ENCODE measurements at regions not wholly inside any gene's neighbourhood (a gene's known extent, or its start where the extent isn't known, plus 50 kb on each side); places are given as distances from the start of the nearest gene placed in this dataset.
A peak's percentile ranks its signal among the peaks of the same experiment; 100 is the strongest.
"Not testable (repeated sequence)": the region's sequence is repeated elsewhere in the genome, so short reads cannot be mapped to it uniquely, and the experiment has no call there.

DNA sequence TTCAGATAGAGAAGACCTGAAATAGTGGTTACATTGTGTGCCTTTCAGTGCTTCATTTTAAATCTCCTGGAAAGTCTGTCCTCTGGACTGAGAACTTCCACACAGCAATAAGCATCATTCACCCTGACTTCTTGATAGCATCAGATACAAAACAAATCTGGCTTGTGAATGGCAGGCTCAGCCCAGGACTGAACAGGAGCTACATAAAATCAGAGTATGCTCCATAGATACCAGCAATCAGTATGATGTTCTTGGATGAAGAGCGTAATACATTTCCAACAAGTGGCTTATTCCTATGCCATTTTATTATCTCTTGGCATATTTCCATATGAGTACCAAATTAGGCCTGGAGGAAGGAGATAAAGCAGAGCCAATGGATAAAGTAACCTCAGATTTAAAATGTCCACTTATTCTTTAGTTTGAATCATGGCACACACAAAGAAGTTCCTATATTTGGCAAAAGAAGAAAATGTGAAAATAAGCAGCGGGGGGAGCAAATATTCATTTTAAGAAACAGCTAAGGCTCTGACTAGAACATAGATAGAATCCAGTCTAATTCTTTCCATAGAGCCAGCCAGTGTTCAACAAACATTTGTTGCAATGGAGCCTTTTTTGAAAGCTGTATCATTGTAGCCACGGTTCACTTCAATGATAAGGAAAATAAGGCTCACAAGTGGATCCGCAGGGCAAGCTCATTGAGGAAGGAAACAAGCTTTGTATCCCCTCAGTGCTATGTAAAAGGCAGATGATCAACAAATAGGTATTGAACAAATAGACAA, 230.8 kb upstream of the CHAC2 start:
- DNase-seq: no peak

DNA sequence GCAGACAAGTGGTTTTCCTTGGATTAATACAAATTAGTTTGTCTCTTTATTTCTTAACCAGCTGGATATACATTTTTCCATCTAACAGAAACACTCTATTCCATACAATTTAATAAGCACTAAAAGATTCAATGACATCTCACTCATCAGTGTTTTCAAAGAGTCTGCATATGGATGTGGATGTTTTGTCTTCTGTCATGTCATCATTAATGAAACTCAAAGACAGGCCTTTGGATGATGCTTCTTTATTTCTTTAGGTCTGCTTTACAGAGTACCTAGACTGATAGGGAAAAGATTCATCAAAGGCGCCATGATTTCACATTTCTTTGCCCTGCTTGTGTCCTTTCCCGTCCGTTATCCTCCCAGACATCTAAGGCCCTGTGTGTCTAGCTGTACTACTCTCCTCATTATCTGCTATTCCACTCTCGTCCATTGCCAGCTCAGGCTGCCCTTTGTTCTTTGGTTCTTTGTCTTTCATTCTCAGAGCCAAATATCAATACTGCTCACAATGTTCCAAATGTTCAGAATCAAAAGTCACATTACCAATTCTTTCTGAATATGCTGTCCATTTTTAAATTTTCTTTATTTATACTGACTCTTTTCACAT, 232.3 kb upstream of the CHAC2 start:
- DNase-seq: no peak

DNA sequence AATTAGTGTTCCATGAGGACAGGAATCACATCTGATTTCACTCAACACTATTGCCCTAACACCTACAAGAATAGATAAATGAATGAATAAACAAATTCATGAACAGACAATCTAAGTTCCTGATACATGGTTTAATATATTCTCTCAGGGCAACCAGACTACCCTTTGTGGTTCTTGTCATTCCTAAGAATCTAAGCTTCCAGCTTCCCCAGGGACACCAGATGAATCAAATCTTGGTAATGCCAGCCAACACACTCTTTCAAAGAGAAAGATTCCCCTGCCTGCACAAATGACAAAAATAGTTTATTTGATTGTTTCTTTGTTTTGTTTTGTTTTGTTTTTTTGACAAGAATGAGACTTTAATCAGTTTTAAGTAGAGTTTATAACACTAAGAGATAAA, 237.5 kb upstream of the CHAC2 start:
- DNase-seq: no peak

DNA sequence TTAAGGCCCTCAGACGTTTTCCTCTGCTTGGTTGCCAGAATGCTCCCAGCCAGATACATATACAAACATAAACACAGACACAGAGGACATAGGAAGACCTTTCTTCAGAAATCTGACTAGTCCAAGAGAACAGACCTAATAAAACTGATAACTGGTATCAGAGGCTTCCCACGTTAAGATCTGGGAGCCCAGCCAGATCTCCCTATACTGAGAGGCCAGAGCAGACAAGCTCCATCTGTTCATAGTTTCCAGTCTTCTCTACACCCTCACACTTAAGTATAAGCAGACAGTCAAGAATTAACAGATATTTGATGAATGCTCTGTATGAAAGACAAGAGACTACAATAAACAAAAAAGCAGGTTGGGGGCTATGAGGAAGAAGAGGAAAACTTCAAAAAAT, 240.5 kb upstream of the CHAC2 start:
- no peak for DNase-seq

DNA sequence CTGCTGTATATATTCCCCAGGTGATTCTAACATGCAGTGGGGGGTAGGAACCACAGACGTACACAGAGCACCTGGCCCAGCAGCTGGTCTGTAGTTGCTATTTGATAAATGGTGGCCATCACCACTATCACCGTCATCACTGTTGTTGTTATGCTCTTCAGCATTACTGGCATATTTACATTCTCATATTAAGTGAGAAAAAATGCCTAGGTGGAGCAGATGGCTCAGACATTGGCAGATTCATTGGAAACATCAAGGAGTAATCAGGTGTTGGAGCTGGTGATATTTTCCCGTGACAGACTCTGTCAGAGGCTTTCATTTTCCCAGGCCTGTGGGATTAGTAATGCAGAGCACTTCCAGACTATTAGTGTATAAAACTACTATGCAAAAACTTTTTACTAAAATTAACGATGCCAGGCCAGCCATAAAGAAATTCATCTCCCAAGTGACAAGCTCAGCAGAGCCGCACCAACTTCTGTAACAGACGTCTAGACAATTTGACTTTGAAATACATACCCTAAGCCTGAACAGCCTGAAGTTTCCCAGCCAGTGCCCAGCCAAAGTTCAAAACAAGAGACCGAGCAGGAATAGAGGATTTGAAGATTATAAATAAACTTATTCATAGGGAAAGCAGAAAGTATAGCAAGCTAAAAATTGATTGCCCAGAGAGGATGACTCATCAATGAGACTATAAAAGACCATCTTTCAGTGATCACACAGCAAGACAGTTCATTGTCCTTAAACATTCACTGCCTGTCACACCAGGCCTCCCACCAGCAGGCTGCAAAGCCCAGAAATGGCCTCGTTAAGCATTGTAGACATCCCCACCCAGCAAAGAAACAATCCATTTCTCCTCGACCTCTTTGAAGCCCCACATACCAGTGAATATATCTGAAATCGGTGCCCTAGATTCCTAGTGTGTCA, 247.4 kb upstream of the CHAC2 start:
- peak; percentile 74 for DNase-seq

DNA sequence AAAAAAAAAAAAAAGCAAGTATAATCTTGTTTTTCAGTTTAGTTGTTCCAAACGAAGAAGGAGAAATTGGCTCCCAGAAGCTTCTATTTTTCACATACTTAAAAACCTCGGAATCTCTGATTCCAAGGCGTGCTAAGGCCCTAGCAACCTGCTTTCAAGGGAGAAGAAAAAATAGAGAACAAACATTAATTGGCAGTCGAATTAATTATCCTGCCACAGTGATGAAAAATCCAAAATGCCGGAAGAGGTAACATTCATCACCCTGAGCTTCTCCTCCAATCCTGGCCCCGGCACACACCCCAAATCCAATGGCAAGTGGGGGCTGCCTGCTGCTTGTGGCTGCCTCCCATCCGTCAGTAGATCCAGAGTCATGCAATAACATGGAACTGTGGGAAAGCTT, 250.2 kb upstream of the CHAC2 start:
- DNase-seq: no peak

DNA sequence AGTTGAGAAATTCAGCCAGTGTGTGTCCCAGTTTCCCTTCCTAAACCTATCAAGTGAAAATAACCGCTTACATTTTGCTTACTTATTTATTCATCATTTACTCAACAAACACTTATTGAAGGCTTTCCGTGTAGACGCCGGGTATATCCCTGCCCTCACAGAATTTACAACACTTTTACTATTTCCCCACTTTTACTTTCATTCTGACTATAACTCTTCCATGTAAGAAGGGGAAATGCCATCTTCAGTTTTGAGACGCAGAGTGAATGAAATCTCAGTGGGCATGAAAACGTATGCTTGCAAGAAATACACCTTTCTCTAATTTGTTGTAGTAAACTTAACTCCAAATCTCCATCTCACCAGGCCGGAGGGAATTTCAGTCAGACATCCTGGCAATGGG, 251.0 kb upstream of the CHAC2 start:
- no peak for DNase-seq

DNA sequence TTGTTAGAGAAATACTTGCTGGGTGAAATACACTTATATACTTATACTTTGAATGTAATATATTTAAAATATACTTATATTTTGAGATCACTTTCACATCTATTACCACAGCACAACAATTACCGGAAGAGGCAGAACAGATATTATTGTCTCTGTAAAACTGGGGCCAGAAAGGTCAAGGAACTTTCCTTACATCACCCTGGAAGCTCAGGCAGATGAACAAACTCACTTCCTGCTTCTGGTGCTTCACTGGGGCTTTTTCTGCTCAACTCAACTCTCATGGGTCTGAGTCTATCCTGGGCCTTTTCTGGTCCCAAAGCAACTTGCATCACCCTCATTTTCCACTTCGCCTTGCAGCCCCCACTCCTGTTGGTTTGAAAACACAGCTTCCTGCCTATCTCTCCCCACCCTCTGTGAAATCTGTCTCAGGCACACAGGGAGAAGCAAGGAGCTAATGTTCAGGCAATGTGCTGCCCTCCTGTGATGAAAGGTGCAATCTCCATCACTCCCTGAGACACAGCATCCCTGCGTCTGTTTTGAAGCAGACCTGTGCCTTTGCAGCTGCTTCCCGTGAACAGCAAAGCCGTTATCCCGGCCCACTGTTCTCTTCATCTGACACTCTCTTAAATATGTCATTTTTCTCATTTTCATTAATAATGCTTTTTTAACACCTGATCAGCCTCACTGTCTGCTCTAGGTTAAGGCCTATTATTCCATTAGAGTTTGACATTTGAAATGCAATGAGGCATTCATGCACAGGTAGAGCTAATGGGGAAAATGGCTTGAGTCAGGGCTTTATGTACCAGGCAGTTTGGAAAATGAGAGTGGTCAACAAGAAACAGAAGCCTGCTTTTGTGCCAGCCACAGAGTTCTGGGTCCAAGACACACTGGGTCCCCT, 251.9 kb upstream of the CHAC2 start:
- DNase-seq: no peak

DNA sequence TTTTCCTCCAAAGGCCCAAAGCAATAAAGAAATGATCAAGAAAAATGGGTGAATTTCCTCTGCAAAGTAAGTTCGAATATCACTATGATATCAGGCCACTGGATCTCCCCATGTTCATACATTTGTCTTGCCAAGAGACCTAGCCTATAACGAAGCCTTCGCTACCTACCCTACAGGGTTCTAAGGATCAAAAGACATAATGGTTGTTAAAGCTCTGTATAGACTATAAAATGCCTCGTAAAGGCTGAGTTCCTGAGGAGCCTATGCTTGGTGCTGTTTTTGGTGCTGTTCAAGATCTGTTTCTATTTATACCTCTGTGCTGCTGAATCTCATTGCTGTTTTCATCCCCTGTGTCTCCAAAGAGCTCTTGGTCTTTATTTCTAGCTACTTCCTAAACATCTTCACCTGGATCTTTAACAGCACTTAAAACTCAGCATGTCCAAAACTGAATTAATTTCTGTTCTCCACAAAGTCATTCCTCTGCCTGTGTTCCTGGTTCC, 254.4 kb upstream of the CHAC2 start:
- DNase-seq: no peak

DNA sequence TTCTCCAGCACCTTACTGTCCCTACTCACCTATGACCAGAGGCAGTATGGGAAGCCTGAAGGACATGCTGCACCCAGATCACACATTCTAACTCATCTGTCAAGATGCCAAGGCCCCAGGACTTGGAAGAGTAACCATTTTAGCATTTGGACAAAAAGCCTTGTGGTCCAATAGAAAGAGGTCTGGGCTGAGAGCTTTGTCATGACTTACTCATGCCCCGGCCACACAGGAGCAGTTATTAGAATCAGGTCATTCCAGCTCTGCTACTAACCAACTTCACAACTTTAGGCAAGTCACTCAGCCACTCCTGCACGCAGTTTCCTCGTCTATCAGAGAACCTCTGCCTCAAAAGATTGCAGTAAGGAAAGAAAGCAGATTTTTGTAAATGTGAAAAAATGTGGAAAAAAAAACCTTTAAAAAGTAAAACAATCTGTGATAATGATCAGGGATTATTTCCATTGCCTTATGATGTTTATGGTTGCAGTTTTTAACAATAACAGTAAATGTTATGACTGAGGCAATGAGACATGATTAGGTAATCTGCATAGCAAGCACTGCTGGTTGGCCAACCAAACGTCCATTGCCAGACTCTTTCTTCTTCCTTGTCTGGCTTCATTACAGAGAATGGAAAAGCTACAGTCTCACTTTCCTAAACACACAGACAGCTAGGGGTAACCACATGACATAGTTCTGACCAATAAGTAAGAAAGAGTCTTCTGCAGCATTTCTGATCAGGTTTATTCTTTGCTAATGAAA, 255.4 kb upstream of the CHAC2 start:
- no peak for DNase-seq

DNA sequence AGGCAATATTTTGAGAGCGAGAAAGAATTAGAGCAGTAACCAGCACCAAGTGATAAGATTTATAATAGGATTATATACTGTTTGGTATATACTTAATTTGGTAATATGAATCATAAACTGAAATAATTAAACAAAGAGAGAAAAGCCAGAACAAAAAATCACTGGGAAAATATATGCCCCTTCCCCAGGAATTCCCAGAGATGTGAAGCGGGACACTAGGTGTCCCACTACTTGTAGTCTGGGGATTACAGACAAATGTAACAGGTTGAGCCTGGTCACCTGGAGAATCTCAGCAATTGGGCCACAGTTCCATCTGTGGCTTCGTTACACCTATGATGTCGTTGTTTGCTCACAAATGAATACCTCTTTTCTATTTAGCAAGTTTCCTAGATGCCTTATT, 256.1 kb upstream of the CHAC2 start:
- no peak for DNase-seq

DNA sequence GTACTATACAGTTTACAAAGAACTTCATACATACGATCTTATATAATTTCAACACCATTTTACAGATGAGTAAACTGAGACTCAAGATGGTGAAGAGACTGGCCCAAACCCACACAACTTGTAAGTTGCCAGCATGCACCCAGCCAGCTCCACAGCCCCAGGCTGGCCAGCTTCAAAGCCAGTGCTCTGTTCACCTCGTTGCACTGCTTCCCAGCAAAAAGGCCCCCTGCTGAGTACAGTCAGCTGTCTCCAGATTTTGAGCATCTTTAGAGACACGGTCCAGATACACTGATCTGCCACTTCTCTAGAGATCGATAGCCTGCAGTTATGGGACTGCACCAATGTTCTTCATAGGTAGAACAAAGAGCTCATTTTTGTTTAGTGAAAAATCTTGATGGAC, 257.2 kb upstream of the CHAC2 start:
- no peak for DNase-seq

DNA sequence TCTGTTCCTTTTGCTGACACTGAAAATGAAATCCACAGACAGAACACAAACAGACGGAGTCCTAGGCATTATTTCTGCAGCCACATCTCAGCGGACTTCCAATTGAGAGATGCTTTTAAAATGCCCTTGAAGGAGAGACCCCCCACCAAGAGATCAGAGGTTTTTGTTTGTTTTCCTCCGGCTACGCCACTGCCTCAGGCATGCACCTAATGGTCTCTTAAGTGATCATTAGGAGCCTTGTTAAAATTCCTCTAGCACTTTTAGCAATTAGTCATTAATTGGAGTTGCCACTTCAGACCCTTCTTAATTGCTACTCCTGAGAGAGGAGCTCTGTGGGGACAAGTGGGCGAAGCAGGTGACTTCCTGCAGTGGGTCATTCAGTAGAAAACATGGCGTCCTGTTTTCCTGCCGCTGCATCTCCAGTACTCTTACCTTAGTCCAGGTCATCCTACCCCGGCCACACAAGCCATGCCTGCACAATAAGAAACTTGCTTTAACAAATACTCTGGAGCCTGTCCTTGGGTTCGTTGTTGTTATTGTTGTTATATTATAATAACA, 257.7 kb upstream of the CHAC2 start:
- DNase-seq: peak; percentile 23

DNA sequence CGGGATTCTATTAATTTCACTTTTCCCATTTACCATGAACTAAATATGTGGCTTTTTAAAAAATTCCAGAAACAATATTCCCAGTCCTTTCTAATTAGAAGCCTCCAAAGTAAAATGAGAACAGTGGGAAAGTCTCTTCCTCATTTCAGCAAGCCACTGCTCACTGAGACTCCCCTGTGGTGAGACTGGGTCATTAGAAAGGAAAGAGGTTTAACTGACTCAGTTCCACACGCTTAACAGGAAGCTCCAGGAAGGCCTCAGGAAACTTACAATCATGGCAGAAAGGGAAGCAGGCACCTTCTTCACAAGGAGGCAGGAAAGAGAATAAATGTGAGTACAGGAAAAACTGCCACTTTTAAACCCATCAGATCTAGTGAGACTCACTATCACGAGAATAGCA, 258.9 kb upstream of the CHAC2 start:
- DNase-seq: no peak

DNA sequence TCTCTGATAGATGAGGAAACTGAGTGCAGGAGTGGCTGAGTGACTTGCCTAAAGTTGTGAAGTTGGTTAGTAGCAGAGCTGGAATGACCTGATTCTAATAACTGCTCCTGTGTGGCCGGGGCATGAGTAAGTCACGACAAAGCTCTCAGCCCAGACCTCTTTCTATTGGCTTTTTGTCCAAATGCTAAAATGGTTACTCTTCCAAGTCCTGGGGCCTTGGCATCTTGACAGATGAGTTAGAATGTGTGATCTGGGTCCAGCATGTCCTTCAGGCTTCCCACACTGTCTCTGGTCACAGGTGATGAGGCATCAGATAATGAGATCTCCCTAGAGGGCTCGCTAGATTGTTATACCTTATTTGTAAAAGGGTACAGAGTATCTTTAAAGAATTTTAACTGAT, 260.5 kb upstream of the CHAC2 start:
- not testable (repeated sequence) for DNase-seq

DNA sequence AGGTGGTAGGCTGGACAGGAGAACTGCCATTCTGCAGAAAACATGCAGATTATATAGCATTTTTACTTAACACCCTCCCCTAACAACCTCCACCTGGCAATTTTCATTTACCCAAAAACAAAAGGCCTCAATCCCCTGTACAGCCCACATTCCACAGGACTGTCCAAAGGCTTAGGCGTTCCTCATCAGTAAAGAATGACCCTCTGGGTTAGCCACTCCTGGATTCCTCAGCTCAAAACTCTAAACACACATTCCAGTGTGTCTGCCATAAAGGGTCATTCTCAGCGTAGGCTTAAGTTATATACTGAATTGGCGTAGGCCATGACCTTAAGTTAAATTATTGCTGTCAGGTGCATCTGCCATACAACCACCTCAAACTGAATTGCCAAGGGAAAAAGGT, 261.8 kb upstream of the CHAC2 start:
- no peak for DNase-seq

DNA sequence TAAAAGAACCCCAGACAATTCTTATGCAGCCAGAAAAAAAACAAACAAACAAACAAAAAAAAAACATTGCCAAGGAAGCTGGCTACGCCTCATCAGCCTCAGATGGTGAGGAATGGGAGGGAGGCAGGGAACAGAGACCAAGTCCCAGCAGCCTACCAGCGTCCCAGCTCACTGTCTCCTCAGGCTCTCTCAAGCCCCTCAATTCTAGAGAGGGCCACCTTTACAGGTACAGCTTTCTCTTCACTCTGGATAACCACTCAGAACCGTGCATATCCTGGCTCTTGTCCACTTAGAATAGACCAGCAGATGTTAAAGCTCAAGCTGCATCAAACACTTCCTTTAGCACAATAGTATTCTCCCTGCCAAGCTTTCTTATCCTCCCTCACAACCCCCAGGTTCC, 263.1 kb upstream of the CHAC2 start:
- no peak for DNase-seq

DNA sequence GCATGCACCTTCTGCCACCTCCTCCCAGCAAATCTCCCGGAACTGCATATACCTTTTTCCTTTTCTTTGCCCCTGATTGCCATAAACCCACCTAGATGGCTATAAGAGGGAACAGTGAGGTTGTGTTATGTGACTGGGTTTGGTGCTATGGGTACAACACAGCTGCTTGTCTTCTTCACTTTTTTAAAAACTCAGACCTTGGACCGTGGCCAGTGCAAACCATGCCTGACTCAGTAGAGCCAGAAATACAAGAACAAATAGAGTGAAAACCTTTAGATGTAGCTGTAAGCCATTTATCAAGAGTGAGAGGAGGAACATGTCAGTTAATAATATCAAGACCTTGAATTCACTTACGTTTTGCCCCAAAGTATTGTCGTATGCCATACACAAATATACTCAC, 267.4 kb upstream of the CHAC2 start:
- DNase-seq: no peak

DNA sequence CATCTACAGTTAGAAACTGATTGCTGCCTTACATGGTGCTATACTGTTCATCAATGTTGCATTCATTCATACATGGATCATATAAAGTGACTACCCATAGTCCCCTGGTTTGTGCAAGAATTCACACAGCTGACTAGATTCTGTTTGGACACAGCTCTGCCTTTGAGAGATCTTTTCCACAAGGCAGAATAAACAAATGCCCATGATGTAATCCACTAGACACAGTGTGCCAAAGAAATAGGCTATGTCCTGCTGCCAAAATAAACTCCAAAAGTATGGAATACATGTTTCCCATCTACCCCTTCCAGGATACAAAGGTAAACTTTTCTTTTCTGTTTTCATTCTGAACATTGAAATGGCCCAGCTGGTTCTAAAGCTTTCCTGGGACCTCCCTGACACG, 269.4 kb upstream of the CHAC2 start:
- peak; percentile 52 for DNase-seq

DNA sequence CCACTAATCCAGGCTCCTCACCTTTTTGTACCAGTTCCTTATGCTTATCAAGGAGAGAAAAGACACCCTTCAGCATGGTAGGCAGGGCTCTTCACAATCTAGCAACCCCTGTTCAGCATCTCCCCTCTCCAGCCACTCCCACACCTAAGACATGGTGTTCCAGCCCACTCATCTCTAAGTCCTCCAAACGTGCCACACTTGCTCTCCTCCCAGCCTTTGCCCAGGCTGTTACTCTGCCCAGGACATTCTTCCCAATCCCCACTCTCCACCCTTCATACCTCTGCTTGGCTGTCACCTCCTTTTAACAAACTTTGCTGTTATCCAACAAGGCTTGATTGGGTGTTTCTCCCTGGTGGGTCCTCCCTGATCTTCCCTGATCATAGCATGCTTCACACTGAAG, 270.6 kb upstream of the CHAC2 start:
- no peak for DNase-seq

DNA sequence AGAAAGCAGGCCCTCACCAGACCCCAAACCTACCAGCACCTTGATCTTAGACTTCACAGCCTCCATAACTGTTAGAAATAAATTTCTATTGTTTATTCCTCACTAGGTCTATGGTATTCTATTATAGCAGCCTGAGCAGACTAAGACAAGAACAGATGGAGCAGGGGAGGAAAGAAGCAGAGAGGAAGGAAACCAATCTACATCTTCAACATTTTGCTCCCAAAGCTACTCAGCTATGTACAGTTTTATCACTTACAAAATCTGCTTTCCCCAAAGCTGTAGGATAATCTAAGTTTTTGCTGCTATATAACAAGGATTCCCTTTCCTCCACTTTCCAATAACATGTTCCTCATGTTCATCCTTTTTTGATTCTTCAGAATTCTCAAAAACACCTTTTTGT, 274.4 kb upstream of the CHAC2 start:
- DNase-seq: no peak

DNA sequence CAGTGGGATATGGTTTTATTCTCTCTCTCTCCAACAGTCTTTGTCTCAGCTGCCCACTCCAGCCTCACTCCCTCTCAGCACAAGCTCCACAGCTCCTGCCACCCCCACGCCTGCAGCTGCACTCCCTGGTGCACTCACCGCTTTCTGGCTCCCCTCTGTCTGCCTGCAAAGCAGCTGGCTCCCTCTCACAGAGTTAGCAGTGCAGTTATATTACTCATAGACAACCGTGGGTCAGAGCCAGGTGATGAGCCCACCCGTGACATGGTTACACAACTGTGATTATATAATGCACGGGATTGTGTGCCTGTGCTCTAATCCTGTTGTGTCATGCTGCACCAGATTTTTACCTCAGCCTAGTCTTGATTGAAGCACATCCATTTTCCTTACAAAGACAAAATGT, 276.9 kb upstream of the CHAC2 start:
- peak; percentile 22 for DNase-seq

Measured in NCI-H774 (cell line).